DOHH2 (cell line): ENCODE measurements at regions not wholly inside any gene's neighbourhood (a gene's known extent, or its start where the extent isn't known, plus 50 kb on each side); places are given as distances from the start of the nearest gene placed in this dataset.

ENCODE experiments used
- CTCF ChIP-seq: fragments of 200-600 bp; sonication (generic); IDR thresholded peaks from one replicate; pipeline ENCODE4 v1.5.1; 2014; ENCODE audit warnings: antibody characterized with exemption, mild to moderate bottlenecking, low read depth, low read length; ENCODE audit not compliant: poor library complexity, severe bottlenecking
- EZH2phosphoT487 ChIP-seq: fragments of 200-600 bp; sonication (generic); IDR thresholded peaks from 2 replicates; pipeline ENCODE4 v1.6.1; 2017; ENCODE audit warnings: borderline replicate concordance, mild to moderate bottlenecking, antibody characterized with exemption, low read length, moderate library complexity, mixed read lengths

GRCh38 chr6:167235421-167236238, 55.5 kb upstream of the UNC93A start:
- no peak for TF ChIP-seq CTCF
- no peak for TF ChIP-seq EZH2phosphoT487
